ENCODE measurements at regions not wholly inside any gene's neighbourhood (a gene's known extent, or its start where the extent isn't known, plus 50 kb on each side); places are given as distances from the start of the nearest gene placed in this dataset.
A peak's percentile ranks its signal among the peaks of the same experiment; 100 is the strongest.

DNA sequence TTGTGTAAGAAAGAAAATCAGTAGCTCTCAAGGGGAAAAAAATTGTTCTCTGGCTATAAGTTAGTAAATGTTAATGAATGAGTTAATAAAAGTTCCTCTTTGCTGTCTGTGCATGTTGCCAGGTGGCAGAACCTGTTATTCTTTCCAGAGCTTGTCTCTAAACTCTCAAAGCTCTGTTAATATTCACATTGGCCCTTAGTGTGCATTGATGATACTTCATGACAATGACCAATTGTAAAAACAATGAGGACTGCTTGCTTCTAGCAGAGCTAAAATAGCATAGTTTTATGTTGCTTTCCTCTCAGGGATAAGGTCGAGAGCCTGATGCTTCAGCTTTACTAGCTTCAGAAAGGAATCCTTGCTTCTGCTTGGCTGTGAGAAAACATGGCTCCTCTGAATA, 91.5 kb downstream of the RAD51AP2 start:
- H3K9me3 ChIP-seq (replicated peaks; ENCODE audit: control insufficient read depth, insufficient read depth, low read length), result no peaks in the 10 kb centered on the region
- no peaks in the 10 kb centered on the region for H3K79me2 ChIP-seq (ENCODE audit: control insufficient read depth, insufficient read depth, low read length)
- H2AFZ ChIP-seq (ENCODE audit: control insufficient read depth, low read depth, low read length), result no peak overlapping the region
- no peaks in the 10 kb centered on the region for H3K36me3 ChIP-seq (ENCODE audit: control insufficient read depth in 2 of 2, insufficient read depth in 2 of 2, low read length in 1 of 2)
- no peaks in the 10 kb centered on the region for H4K20me1 ChIP-seq (ENCODE audit: control insufficient read depth, insufficient read depth)
- no peak overlapping the region for H3K27ac ChIP-seq (ENCODE audit: control insufficient read depth, insufficient read depth)
- FAIRE-seq, result peak; percentile 18
- no peaks in the 10 kb centered on the region for H3K4me1 ChIP-seq (ENCODE audit: control insufficient read depth, insufficient read depth, low read length)
- intact Hi-C loops (cut with micrococcal nuclease; ENCODE audit: unreplicated experiment), result no loop called here
- TF ChIP-seq KDM1A (IDR thresholded peaks at IDR 0.05; ENCODE audit: borderline replicate concordance) (no peak), MTA2 (IDR thresholded peaks at IDR 0.05; ENCODE audit: low read depth) (no peak), FOS (IDR thresholded peaks at IDR 0.05; ENCODE audit: borderline replicate concordance, extremely low read depth, insufficient read length) (no peak), CHD2 (IDR thresholded peaks at IDR 0.05; ENCODE audit: borderline replicate concordance, low read depth, low read length) (no peak)
- TF ChIP-seq, protein P1, sequence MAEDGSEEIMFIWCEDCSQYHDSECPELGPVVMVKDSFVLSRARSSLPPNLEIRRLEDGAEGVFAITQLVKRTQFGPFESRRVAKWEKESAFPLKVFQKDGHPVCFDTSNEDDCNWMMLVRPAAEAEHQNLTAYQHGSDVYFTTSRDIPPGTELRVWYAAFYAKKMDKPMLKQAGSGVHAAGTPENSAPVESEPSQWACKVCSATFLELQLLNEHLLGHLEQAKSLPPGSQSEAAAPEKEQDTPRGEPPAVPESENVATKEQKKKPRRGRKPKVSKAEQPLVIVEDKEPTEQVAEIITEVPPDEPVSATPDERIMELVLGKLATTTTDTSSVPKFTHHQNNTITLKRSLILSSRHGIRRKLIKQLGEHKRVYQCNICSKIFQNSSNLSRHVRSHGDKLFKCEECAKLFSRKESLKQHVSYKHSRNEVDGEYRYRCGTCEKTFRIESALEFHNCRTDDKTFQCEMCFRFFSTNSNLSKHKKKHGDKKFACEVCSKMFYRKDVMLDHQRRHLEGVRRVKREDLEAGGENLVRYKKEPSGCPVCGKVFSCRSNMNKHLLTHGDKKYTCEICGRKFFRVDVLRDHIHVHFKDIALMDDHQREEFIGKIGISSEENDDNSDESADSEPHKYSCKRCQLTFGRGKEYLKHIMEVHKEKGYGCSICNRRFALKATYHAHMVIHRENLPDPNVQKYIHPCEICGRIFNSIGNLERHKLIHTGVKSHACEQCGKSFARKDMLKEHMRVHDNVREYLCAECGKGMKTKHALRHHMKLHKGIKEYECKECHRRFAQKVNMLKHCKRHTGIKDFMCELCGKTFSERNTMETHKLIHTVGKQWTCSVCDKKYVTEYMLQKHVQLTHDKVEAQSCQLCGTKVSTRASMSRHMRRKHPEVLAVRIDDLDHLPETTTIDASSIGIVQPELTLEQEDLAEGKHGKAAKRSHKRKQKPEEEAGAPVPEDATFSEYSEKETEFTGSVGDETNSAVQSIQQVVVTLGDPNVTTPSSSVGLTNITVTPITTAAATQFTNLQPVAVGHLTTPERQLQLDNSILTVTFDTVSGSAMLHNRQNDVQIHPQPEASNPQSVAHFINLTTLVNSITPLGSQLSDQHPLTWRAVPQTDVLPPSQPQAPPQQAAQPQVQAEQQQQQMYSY (CRISPR knock-in tag; IDR thresholded peaks at IDR 0.05), result no peak
- H3K9ac ChIP-seq (ENCODE audit: control insufficient read depth, insufficient read depth, low read length), result no peak overlapping the region
- ChIA-PET SMC1A (ENCODE audit: uncharacterized antibody, unreplicated experiment) (interaction anchor here (0.7 to 1.0 kb wide), 2 partner anchors 9 to 23 kb away, joined by 3 to 4 read pairs; no protein-coding TSS in a partner anchor), CTCF (interaction anchor here (0.9 to 1.0 kb wide), 2 partner anchors 9 to 11 kb away, joined by 3 read pairs; no protein-coding TSS in a partner anchor), RAD21 (ENCODE audit: unreplicated experiment) (interaction anchor here (1.1 kb wide), 1 partner anchor 10 kb away, joined by 3 read pairs; no protein-coding TSS in a partner anchor), POLR2A (no interaction called here)
- no TSS peak for BruUV-seq (replicated peaks)
- H3K27me3 ChIP-seq (replicated peaks in 1 of 2; ENCODE audit: control insufficient read depth in 2 of 2, insufficient read depth in 2 of 2, low read length in 1 of 2), result no peaks in the 10 kb centered on the region
- no peak overlapping the region for H3K4me3 ChIP-seq
- no peak overlapping the region for H3K4me2 ChIP-seq (ENCODE audit: control insufficient read depth, insufficient read depth)
- WGBS (ENCODE audit: insufficient coverage, insufficient replicate concordance, low lambda C conversion rate, missing lambda C conversion rate), result 0% methylated on average over 1 of the region's 1 CpG
- ATAC-seq, result no peak
- in situ Hi-C loops (cut with MboI), result no loop called here
- DNase-seq (ENCODE audit: low read depth, low spot score), result no peak
